ENCODE measurements at regions not wholly inside any gene's neighbourhood (a gene's known extent, or its start where the extent isn't known, plus 50 kb on each side); places are given as distances from the start of the nearest gene placed in this dataset.

GRCh38 chr6:91719414-91719813, 1132.5 kb upstream of the MAP3K7 start:
- H3K4me1 Mint-ChIP-seq: no peaks in the 10 kb centered on the region
- no peaks in the 10 kb centered on the region for H4K20me1 ChIP-seq (ENCODE audit: insufficient read depth, low read length)
- H3K9me3 ChIP-seq (replicated peaks in 1 of 2; ENCODE audit: control insufficient read depth in 1 of 2, insufficient read depth in 1 of 2, low read length in 2 of 2): peaks cover 4 to 5% of the 10 kb centered on the region in 2 donors
- TF ChIP-seq CTCF (IDR thresholded peaks at IDR 0.05): no peak
- intact Hi-C loops (cut with micrococcal nuclease): no loop called here
- no peak overlapping the region for H3K4me2 ChIP-seq (replicated peaks; ENCODE audit: extremely low read depth, low read length, poor library complexity, severe bottlenecking)
- H3K4me1 ChIP-seq (ENCODE audit: control insufficient read depth in 1 of 2, insufficient read depth in 2 of 2, low read length in 2 of 2): no peaks in the 10 kb centered on the region
- H3K9ac ChIP-seq (ENCODE audit: insufficient read depth, low read length, poor library complexity, severe bottlenecking): no peak overlapping the region
- no peaks in the 10 kb centered on the region for H3K27me3 ChIP-seq (ENCODE audit: control insufficient read depth in 2 of 2, insufficient read depth in 2 of 2, low read length in 2 of 2)
- no peaks in the 10 kb centered on the region for H3K36me3 Mint-ChIP-seq
- no peaks in the 10 kb centered on the region for H3K36me3 ChIP-seq (replicated peaks in 1 of 2; ENCODE audit: control insufficient read depth in 1 of 2, insufficient read depth in 2 of 2, low read length in 2 of 2)
- no peak overlapping the region for H3K27ac Mint-ChIP-seq
- H3K27me3 Mint-ChIP-seq (ENCODE audit: low read depth in 3 of 3): no peaks in the 10 kb centered on the region
- no peak overlapping the region for H3K4me3 Mint-ChIP-seq
- H2AFZ ChIP-seq (ENCODE audit: insufficient read depth, low read depth, low read length, poor library complexity, severe bottlenecking): no peak overlapping the region
- H3K27ac ChIP-seq (ENCODE audit: low read depth in 1 of 2, low read length in 2 of 2): no peak overlapping the region
- H3K9me3 Mint-ChIP-seq: peaks cover 0 to 9% (median 3%) of the 10 kb centered on the region in 7 donors
- H3K4me3 ChIP-seq (replicated peaks in 1 of 3; ENCODE audit: low read depth in 2 of 3, low read length in 3 of 3): no peak overlapping the region
- WGBS (ENCODE audit: insufficient coverage): no CpG with 5 or more reads among the region's 1 CpG
- no peaks in the 10 kb centered on the region for H3K79me2 ChIP-seq (ENCODE audit: insufficient read depth, low read length)
- no peak for DNase-seq

GRCh38 chr6:91718198-91718597, 1131.3 kb upstream of the MAP3K7 start:
- intact Hi-C loops (cut with micrococcal nuclease): no loop called here
- Histone ChIP-seq H3K27me3 (ENCODE audit: control insufficient read depth in 2 of 2, insufficient read depth in 2 of 2, low read length in 2 of 2) (no peaks in the 10 kb centered on the region), H2AFZ (ENCODE audit: insufficient read depth, low read depth, low read length, poor library complexity, severe bottlenecking) (no peak overlapping the region), H3K4me1 (ENCODE audit: control insufficient read depth in 1 of 2, insufficient read depth in 2 of 2, low read length in 2 of 2) (no peaks in the 10 kb centered on the region), H3K9ac (ENCODE audit: insufficient read depth, low read length, poor library complexity, severe bottlenecking) (no peak overlapping the region), H4K20me1 (ENCODE audit: insufficient read depth, low read length) (no peaks in the 10 kb centered on the region), H3K4me3 (replicated peaks in 1 of 3; ENCODE audit: low read depth in 2 of 3, low read length in 3 of 3) (no peak overlapping the region), H3K27ac (ENCODE audit: low read depth in 1 of 2, low read length in 2 of 2) (no peak overlapping the region), H3K9me3 (replicated peaks in 1 of 2; ENCODE audit: control insufficient read depth in 1 of 2, insufficient read depth in 1 of 2, low read length in 2 of 2) (peaks cover 4 to 5% of the 10 kb centered on the region in 2 donors), H3K36me3 (replicated peaks in 1 of 2; ENCODE audit: control insufficient read depth in 1 of 2, insufficient read depth in 2 of 2, low read length in 2 of 2) (no peaks in the 10 kb centered on the region), H3K4me2 (replicated peaks; ENCODE audit: extremely low read depth, low read length, poor library complexity, severe bottlenecking) (no peak overlapping the region), H3K79me2 (ENCODE audit: insufficient read depth, low read length) (no peaks in the 10 kb centered on the region)
- WGBS (ENCODE audit: insufficient coverage): no CpG with 5 or more reads among the region's 2 CpGs
- Mint-ChIP-seq H3K4me1 (no peaks in the 10 kb centered on the region), H3K27ac (no peak overlapping the region), H3K27me3 (ENCODE audit: low read depth in 3 of 3) (no peaks in the 10 kb centered on the region), H3K4me3 (no peak overlapping the region), H3K36me3 (no peaks in the 10 kb centered on the region), H3K9me3 (peaks cover 0 to 9% (median 3%) of the 10 kb centered on the region in 7 donors)
- DNase-seq: no peak
- TF ChIP-seq CTCF (IDR thresholded peaks at IDR 0.05): no peak
